GM18519 (cell line): ENCODE measurements at regions not wholly inside any gene's neighbourhood (a gene's known extent, or its start where the extent isn't known, plus 50 kb on each side); places are given as distances from the start of the nearest gene placed in this dataset.

ENCODE experiments used
- ATAC-seq: cut with Tn5 transposase; IDR thresholded peaks from one replicate; pipeline ENCODE4 v1.9.1; 2021; ENCODE audit warnings: mild to moderate bottlenecking, moderate library complexity; ENCODE audit not compliant: unreplicated experiment, low FRiP score

DNA sequence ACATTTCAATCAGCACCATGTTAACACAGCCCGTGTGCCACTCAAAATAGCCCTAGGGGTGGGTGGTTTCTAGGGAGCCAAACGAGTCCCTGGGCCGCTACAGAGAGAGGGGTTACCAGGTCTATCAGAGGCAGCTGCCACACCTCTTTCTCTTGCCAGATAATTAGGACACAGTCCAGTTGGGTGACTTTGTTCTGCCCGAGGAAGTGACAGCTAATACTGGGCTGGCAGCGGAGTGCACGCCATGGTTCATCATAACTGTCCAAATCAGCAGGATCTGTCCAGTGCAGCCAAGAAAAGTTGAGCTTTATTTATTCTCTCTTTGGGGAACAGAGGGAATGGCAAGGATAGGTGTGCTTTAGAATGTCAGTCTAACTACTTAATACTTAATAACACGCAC lies 583.8 kb downstream of the BRINP1 start:
- ATAC-seq, result no peak

- no peak for ATAC-seq
Measured at GRCh38 chr9:118786877-118787276, 582.4 kb downstream of the BRINP1 start.

DNA sequence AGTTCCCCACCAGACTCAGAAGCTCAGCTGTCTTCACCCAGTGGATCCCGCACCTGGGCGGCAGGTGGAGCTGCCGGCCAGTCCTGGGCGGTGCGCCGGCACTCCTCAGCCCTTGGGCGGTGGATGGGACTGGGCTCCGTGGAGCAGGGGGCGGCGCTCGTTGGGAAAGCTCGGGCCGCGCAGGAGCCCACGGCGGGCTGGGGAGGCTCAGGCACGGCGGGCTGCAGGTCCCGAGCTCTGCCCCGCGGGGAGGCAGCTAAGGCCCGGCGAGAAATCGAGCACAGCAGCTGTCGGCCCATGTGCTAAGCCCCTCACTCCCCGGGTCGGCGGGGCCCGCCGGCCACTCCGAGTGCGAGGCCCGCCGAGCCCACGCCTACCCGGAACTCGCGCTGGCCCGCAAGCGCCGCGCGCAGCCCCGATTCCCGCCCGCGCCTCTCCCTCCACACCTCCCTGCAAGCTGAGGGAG lies 560.0 kb downstream of the BRINP1 start:
- no peak for ATAC-seq

GRCh38 chr9:118829334-118829733 lies 539.9 kb downstream of the BRINP1 start:
- ATAC-seq, result no peak

GRCh38 chr9:118832371-118832770 lies 536.9 kb downstream of the BRINP1 start:
- ATAC-seq, result no peak

GRCh38 chr9:118836891-118837290 lies 532.3 kb downstream of the BRINP1 start:
- ATAC-seq, result no peak

DNA sequence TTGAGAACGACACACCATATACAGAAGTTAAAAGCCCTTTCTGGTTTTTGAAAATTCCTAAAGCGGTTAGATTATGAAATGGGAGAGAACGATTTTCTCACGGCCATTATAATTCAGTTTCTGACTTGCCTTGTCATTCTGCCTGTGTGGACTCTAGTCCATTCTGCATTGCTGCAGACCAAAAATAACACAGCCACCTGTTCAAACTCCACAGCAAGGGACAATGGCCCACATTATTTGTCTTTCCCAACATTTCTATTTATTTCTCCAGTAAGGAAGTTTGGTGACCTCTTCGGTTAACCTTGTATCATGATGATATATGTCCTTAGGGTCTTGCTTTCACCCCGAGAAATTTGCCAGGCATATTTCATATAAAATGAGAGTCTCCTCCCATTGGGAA lies 497.7 kb downstream of the BRINP1 start:
- no peak for ATAC-seq

GRCh38 chr9:118882684-118883083 lies 486.6 kb downstream of the BRINP1 start:
- ATAC-seq, result no peak

DNA sequence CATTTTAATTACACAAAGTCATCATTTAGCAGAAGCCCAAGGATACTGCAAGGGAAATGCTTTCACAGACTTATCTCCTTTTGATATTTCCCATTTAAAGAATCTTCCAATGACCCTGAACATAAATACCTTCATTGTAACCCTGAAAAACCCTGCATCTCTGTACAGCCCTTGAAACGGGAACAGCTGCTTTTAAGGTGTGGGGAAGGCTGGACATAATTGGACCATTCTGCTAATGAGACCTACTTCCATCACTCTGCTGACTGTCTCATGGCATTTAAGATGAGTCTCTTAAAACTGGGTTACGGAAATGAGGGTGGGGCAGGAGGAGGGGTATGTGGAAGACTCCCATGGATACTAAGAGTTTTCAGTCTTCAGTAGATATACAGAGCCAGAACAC lies 485.8 kb downstream of the BRINP1 start:
- ATAC-seq, result no peak

DNA sequence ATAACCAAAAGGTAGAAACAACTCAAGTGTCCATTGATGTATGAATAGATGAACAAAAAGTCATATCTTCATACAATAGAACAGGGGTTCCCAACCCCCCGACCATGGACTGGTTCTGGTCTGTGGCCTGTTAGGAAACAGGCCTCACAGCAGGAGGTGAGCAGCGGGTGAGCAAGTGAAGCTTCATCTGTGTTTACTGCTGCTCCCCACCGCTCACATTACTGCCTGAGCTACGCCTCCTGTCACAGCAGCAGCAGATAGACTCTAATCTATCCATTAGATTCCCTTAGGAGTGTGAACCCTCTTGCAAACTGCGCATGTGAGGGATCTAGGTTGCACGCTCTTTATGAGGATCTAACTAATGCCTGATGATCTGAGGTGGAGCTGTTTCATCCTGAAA lies 478.0 kb downstream of the BRINP1 start:
- no peak for ATAC-seq

DNA sequence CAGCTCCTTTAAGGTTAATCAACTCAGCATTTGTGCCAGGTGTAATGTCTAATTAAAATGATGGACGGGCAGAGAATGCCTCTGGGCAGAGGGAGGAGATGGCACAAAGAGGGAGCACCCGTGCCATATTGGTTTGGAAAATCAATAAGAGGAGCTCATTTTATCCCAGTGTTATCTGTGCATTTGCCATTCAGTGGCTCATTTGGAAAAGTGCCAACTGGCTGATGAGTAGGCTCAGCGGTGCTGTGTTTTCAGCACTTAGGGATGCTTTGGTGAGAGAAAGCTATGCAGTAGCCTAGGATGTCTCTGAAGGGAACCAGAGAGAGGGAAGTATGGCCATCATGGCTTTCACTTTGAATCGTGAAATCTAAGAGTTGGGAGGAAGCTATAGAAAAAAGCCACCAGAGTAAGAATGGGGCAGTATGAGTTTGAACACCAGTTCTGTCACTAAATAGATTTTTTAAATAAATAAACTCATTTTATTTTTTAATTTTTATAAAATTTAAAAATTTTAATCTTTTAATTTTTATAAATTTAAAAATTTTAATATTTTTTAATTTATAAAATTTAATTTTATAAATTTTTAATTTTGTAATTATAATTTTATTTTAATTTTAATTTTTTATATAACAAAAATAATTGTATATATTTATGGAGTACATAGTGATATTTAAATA lies 472.8 kb downstream of the BRINP1 start:
- no peak for ATAC-seq

DNA sequence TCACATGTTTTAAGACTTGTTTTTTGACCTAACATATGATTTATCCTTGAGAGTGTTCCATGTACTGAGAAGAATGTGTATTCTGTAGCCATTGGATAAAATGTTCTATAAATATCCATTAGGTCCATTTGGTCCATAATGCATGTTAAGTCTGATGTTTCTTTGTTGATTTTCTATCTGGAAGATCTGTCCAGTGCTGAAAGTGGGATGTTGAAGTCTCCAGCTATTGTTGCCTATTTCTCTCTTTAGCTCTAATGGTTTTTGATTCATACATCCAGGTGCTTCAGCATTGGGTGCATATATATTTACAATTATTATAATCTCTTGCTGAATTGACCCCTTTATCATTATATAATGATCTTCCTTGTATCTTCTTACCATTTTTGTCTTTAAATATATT lies 451.1 kb downstream of the BRINP1 start:
- no peak for ATAC-seq

- no peak for ATAC-seq
Measured at GRCh38 chr9:118928722-118929121, 440.5 kb downstream of the BRINP1 start.

DNA sequence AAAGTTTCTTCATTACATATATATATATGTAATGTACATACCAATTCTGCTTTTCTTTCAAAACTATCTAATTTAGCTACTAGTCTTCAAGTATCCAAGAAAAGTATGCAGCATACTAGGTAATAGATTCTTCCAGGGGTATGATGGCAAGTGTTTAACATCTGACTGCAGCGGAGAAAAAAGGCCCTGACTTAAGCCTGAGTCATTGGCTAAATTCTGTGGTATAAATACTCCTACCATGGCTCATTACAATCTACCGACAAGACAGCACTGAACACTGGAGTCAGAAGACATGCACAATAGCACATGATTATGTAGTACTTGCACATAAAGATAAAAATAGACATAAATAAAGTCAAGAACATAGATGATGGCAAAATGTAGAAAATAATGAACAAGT lies 439.9 kb downstream of the BRINP1 start:
- no peak for ATAC-seq

DNA sequence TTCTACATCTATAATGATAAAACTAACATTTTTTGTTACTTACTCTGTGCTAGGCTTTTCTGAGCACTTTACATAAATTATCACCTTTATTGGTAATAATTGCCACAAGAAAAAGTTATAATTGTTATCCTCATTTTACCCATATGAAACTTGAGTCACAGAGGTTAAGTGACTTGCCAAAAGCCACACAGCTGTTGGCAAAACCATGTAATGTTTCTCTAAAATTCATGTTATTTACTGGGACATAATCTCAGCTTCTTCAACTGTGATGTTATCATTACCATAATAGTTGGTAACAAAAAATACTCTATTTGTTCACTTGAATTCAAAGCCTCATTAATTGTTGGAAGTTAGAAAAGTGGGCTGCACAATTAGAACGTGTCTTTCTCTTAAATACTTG lies 437.3 kb downstream of the BRINP1 start:
- no peak for ATAC-seq

- ATAC-seq, result no peak
Measured at GRCh38 chr9:118938581-118938980, 430.7 kb downstream of the BRINP1 start.

- no peak for ATAC-seq
Measured at GRCh38 chr9:118940473-118940872, 428.8 kb downstream of the BRINP1 start.

- no peak for ATAC-seq
Measured at GRCh38 chr9:118946669-118947068, 422.6 kb downstream of the BRINP1 start.

DNA sequence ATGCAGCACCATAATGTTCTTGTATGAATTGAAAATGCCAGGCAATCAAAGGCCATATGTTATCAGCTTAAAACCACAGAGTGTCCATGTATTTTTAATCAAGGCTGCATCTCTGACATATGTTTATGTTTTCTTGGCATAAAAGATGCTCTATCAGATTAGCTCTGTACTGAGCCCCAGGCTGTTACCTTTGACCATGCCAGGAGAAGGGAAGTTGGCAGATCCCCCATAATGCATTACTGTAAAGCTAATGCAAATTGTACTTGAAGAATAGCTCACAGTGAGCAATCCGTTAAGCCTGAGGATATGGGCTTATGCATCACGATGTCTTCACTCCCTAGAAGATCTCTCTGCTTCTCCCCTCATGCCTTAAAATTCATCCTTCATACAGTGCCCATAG lies 414.4 kb downstream of the BRINP1 start:
- no peak for ATAC-seq

DNA sequence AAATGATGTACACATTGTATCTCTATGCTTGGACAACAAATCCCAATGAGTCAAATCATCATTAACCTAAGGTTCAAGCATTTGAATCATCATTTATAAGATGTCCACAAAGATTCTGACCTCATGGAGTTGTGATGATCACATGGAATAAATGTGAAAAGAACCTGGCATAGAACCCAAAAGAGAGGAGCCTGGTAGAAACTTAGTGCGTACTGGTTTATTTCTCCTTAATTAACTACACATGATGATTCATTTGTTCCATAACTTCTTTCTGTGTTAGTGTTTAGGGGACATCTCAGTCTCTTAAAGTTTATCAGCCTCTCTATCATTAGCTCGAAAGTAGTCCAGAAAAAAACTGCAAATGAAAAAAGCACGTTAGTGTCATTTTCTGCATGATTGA lies 411.6 kb downstream of the BRINP1 start:
- ATAC-seq, result no peak

DNA sequence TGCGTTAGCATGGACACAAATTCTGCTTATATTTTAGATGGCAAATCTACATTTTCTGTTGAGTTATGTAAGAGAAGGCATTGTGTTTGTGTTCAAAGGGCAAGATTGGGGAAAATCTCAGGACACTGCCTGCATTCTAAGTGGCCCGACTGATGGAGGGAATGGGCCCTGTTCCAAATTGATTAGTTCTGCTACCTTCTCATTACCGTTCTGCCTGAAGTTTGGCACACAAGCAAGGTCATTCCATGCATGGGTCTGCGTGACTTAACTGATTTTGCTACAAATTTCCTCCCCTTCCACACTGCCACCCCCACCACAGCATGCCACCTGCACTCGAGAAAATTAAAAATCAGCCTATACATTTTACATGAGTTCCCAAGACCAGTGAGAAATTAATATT lies 409.9 kb downstream of the BRINP1 start:
- ATAC-seq, result no peak

GRCh38 chr9:118961857-118962256 lies 407.4 kb downstream of the BRINP1 start:
- no peak for ATAC-seq

DNA sequence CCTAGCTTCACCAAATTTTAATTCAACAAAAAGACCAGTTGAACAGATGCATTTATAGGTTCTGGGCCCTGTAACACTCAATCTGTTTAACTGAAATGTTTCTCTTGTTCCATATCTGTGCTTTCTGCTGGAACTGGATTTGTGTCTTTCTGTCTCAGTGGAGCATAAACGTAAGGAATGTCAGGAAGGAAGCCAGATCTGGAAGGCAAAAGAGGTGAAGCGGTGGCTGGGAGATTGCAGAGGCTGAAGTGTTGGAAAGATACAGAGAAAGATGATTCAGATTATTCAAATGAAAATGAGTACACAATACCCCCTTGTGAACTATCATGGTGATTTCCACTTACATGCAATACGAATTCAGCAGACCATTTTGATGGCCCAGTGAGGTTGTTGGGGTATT lies 406.8 kb downstream of the BRINP1 start:
- no peak for ATAC-seq
